GM21360 (cell line): ENCODE measurements at regions not wholly inside any gene's neighbourhood (a gene's known extent, or its start where the extent isn't known, plus 50 kb on each side); places are given as distances from the start of the nearest gene placed in this dataset.

Source experiments
- ATAC-seq: cut with Tn5 transposase; IDR thresholded peaks from one replicate; pipeline ENCODE4 v1.9.1; 2021; ENCODE audit warnings: mild to moderate bottlenecking, moderate library complexity; ENCODE audit not compliant: unreplicated experiment

DNA sequence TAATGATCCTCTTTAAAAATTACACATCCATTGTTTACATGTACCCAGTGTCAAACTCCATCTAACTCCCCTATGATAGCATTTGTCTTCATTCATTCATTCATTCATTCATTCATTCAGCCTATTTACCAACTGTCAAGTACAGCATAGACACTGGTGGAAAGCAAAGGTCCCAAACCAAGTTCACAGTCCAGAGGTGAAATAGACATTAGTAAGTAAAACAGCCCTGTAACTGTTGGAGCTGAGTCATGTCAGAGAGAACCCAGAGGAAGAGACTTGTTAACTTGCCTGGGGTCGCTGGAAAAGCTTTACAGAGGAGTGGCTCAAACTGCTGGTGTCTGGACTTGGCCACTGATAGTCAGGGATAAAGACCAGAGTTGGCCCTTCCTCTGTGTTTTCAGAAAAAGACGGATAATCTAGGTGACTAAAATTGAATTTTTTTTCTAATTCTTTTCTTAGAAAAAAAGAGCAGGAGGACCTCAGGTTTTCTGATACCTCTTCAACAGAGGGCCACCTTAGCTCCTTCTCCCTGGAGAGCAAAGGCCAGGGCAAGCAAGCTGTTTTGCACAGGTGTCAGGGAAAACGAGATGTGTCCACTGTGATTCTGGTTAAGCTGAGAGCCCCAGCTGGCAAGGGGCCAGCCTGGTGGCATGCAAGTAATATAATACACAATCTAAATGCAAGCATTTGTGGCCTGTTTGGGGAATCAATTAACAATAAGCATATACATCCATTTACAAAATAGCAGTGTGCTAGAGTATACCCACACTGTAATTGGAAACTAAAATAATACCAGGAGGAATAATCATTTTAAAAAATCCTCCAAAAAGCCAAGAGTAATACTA is 96.7 kb upstream of the SLC14A2 start:
- no peak for ATAC-seq

DNA sequence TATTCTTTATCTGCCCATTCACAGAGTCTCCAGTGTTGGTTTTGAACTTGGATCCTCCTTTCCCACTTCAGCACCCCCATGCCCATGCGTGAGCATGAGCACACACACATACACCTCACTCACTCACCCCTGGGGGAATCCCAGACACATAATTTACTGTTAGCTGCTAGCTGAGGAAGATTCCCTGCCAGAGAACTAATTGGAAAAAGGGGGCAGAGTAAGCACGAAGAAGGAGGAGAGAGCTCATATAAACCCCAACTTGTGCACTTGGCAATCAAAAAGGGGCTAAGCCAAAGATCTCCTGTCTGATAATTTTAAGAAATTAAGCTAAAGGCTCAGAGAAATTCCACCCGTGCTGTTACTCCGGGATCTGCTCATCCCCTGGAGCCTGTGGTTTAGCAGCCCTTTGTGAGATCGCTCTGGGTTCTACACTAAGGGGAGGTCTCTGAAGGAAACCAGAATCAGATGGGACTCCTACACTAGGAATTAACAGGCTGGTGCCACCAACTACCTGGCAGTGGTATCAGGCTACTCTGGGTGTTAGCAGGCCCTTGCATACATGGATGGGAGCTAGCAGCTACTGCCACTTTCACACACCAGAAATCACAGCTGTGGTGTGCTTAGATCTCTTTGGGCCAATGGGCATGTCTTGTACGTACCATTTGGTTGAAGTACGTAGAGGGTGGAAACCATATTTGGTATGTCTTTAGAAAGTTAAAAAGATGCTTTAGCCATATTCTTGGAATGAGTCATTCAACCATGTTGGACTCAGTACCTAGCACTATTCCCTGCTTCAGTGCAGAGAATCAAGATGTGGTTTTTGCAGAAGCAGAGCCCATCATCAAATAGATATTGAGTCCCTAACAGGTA is 95.6 kb upstream of the SLC14A2 start:
- no peak for ATAC-seq

DNA sequence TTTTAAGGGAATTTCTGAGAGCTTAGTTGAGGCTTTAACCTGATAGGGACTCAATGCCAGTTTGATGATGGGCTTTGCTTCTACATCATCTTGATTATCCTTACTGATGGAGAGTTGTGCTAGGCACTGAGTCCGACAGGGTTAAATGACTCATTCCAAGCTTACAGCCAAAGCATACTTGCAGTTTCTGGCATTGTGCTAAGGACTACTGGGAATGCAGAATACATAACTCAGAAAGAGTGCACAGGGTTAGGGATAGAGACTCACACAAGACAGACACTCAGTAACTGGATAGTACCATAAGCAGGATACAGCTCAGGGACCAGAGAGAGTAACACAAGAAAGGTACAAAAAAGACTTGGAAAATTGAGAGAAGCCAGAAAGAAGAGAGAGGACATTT is 94.1 kb upstream of the SLC14A2 start:
- ATAC-seq, result no peak

- ATAC-seq, result no peak
Measured at GRCh38 chr18:45521777-45522176, 93.5 kb upstream of the SLC14A2 start.

DNA sequence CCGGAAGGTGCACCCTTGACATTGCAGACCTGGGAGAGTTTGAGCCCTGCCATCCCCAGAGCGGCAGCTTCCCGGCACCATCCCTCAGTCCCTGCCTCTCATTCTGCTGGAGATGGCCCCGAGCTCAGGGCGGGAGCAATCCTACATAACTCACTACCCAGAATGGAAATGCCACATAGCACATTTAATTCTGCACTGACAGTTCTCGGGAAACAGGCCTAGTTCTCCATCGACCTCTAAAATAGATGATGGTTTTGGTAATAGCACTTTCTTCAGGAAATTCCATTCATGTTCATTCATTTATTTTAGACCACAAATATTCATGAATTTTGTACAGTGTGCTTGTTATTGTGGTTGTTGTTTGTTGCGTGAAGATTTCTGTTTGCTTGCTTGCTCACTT is 92.9 kb upstream of the SLC14A2 start:
- no peak for ATAC-seq

GRCh38 chr18:45525301-45525700 is 90.0 kb upstream of the SLC14A2 start:
- no peak for ATAC-seq

- ATAC-seq, result no peak
Measured at GRCh38 chr18:45526114-45526841, 89.0 kb upstream of the SLC14A2 start.

DNA sequence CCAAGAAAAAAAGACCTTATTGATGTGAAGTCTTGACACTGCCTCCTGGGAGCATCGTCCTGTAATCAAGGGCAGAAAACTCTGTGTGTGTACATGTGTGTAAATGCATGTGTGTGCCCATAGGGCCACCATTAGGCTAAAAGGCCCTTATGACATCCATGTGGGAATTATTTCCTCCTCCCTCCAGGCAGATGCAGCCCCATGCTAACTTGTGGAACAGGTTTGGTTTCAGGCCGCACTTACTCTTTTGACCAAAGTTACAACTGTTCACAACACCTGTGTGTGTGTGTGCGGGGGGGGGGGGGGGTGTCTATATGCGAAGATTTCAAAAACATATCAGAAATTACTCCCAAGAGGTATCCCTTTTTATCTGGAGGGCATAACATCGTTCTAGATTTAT is 87.4 kb upstream of the SLC14A2 start:
- no peak for ATAC-seq

- no peak for ATAC-seq
Measured at GRCh38 chr18:45528712-45529336, 86.5 kb upstream of the SLC14A2 start.

- no peak for ATAC-seq
Measured at GRCh38 chr18:45538444-45538843, 76.8 kb upstream of the SLC14A2 start.

DNA sequence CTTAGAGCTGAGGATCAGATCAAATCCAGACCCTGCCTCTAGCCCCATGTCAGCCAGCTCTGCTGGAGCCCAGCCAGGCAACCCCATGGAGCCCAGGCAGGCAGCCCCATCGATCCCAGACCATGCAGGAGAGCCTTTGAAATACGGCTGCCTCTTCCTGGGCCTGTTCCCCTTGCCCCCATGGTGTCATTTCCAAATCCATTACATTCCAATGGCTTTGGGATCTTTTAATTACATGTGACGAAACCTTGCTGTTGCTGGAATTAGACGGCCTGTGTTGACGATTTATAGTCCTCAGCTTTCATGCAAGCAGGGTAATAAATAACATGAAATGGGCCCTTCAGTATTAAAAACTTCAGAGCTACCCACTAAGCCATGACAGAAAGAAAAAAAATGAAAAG is 75.8 kb upstream of the SLC14A2 start:
- no peak for ATAC-seq

- ATAC-seq, result no peak
Measured at GRCh38 chr18:45540125-45540524, 75.2 kb upstream of the SLC14A2 start.

DNA sequence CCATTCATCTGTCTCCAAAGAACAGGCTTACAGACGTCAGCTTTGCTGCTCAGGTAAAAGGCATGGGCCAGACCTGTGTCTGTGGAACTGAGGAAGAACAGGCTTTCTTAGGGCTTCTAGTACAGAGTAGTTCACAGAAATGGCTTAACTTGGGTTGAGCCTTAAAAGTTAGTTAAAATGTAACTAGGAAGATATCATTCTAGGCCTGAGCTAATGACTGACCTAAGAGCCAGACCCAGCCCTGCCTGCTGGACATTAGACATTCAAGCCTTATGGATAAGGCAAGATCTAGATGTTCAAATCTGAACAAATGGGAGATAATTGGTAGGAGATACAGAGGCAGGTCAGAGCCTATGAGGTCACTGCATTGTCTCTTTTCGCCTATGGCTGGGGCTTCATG is 73.9 kb upstream of the SLC14A2 start:
- ATAC-seq, result no peak

- no peak for ATAC-seq
Measured at GRCh38 chr18:45542043-45542442, 73.2 kb upstream of the SLC14A2 start.

GRCh38 chr18:45547910-45548309 is 67.4 kb upstream of the SLC14A2 start:
- ATAC-seq, result no peak

DNA sequence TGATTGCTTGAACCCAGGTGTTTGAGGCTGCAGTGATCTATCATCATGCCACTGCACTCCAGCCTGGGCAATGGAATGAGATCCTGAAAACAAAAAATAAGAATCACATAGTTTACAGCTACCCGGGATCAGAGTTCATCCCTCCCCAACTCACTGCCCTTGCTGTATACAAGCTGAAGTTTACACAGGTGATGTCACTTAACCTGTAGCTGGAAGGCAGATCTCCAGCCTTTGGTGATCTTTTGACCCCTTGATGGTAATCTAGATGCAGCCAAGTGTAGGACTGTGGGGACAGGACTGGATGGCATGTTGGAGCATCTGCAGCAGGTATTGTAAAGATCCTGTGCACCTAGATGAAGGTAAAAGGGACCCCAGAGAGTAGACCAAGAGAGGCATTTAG is 66.7 kb upstream of the SLC14A2 start:
- no peak for ATAC-seq

DNA sequence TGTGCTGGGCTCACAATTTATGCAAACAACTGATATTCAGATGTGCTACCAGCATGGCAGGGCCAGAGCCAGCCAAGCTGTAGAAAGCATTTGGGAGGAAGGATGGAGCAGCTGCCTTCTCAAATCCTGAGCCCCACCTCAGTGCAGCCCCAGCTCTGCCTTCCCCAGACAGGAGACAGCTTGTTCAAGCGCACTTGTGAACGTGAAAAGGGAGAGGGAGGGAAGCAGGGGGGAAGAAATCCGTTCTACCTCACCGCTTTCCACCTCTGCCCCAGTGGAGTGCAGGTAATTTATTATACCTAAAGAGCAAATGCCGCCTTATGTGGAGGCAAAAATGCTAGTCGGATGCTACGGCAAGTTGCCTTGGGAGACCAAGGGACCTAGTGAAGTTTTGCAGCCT is 66.0 kb upstream of the SLC14A2 start:
- no peak for ATAC-seq

DNA sequence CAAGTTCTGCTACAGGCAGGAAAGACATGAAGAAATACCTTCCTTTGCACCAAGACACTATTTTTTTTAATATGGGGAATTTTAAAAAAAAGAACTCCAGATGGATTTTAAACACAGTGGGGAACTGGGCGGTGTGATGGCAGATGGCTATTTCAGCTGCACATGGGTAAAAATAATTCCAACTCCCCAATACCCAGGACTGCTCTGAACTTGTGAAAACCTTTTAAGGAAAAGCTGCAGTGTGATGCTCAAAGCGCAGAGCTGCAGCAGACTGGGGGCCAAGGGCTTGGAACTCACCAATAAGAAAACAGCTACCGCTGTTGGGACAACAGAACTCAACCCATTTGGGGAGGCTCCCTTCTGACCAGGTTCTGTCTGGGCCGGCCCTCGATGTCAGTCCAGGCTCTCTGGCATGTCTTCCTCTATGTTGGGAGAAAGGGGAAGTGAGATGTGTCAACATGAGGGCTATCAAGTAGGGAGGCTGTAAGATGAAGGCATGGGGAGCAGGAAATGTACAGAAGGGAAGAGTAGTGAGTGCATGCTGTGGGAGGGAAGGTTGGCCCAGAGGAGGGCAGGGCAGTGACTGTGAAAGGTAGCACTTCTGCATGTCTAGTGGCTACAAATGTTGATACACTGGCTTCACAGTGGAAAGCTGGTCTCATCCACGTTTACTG is 64.0 kb upstream of the SLC14A2 start:
- no peak for ATAC-seq

- ATAC-seq, result no peak
Measured at GRCh38 chr18:45553723-45554388, 61.4 kb upstream of the SLC14A2 start.

DNA sequence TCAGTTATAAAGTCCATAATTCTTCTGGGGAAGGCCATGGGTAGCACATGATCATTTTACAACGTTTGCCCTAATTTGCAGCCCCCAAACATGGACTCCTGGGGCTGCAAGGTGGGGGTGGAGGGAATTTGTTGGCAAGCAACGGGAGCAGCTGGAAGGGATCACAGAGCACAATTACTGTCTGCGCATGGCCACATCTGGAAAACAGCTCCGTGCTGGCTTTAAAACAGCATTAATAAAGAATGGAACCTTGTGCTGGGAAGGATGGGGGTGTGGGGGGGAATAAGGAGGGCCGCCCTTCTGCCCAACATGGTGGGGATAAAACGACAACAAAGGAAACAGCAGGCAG is 60.9 kb upstream of the SLC14A2 start:
- ATAC-seq, result no peak
